GM18519 (cell line): ENCODE measurements at regions not wholly inside any gene's neighbourhood (a gene's known extent, or its start where the extent isn't known, plus 50 kb on each side); places are given as distances from the start of the nearest gene placed in this dataset.

Experiments used
- ATAC-seq: cut with Tn5 transposase; IDR thresholded peaks from one replicate; pipeline ENCODE4 v1.9.1; 2021; ENCODE audit warnings: mild to moderate bottlenecking, moderate library complexity; ENCODE audit not compliant: unreplicated experiment, low FRiP score

GRCh38 chr2:152890736-152891135, 172.3 kb downstream of the ARL6IP6 start:
- ATAC-seq: no peak

GRCh38 chr2:152883951-152884487, 165.6 kb downstream of the ARL6IP6 start:
- ATAC-seq: no peak

- no peak for ATAC-seq
Measured at GRCh38 chr2:152881527-152881926, 163.1 kb downstream of the ARL6IP6 start.

- no peak for ATAC-seq
Measured at GRCh38 chr2:152879275-152879674, 160.9 kb downstream of the ARL6IP6 start.

GRCh38 chr2:152875701-152876695, 157.6 kb downstream of the ARL6IP6 start:
- ATAC-seq: no peak

GRCh38 chr2:152874955-152875354, 156.5 kb downstream of the ARL6IP6 start:
- ATAC-seq: no peak

- no peak for ATAC-seq
Measured at GRCh38 chr2:152870239-152870638, 151.8 kb downstream of the ARL6IP6 start.

- ATAC-seq: no peak
Measured at GRCh38 chr2:152867397-152867796, 149.0 kb downstream of the ARL6IP6 start.

- no peak for ATAC-seq
Measured at GRCh38 chr2:152864601-152865149, 146.3 kb downstream of the ARL6IP6 start.

- no peak for ATAC-seq
Measured at GRCh38 chr2:152863826-152864225, 145.4 kb downstream of the ARL6IP6 start.

- ATAC-seq: peak; percentile 83
Measured at GRCh38 chr2:152861349-152861942, 143.0 kb downstream of the ARL6IP6 start.

GRCh38 chr2:152858594-152859265, 140.3 kb downstream of the ARL6IP6 start:
- ATAC-seq: no peak

GRCh38 chr2:152846697-152847470, 128.5 kb downstream of the ARL6IP6 start:
- ATAC-seq: no peak

GRCh38 chr2:152835674-152836073, 117.3 kb downstream of the ARL6IP6 start:
- no peak for ATAC-seq

- no peak for ATAC-seq
Measured at GRCh38 chr2:152827944-152828343, 109.5 kb downstream of the ARL6IP6 start.

- no peak for ATAC-seq
Measured at GRCh38 chr2:152826581-152827279, 108.3 kb downstream of the ARL6IP6 start.

GRCh38 chr2:152825834-152826233, 107.4 kb downstream of the ARL6IP6 start:
- no peak for ATAC-seq

- ATAC-seq: no peak
Measured at GRCh38 chr2:152823905-152824304, 105.5 kb downstream of the ARL6IP6 start.

- ATAC-seq: no peak
Measured at GRCh38 chr2:152822676-152823075, 104.3 kb downstream of the ARL6IP6 start.
